DOHH2 (cell line): ENCODE measurements at regions not wholly inside any gene's neighbourhood (a gene's known extent, or its start where the extent isn't known, plus 50 kb on each side); places are given as distances from the start of the nearest gene placed in this dataset.

ENCODE experiments used
- H3F3A ChIP-seq: fragments of 200-600 bp; sonication (generic), shearing (Covaris generic); 2 replicates; pipeline ENCODE4 v1.6.0; 2016; ENCODE audit warnings: antibody characterized with exemption, mild to moderate bottlenecking; ENCODE audit not compliant: control insufficient read depth, insufficient read depth
- H3K27ac ChIP-seq: fragments of 200-600 bp; sonication (generic); 2 replicates; pipeline ENCODE4 v1.5.1; 2014; ENCODE audit warnings: low read depth, mild to moderate bottlenecking, low read length, moderate library complexity
- H3K27me3 ChIP-seq: fragments of 200-600 bp; sonication (generic); 2 replicates; pipeline ENCODE4 v1.6.1; 2014; ENCODE audit warnings: mild to moderate bottlenecking, low read length, mixed read lengths; ENCODE audit not compliant: control insufficient read depth
- H3K36me3 ChIP-seq: fragments of 200-600 bp; sonication (generic); 2 replicates; pipeline ENCODE4 v1.6.1; 2014; ENCODE audit warnings: mild to moderate bottlenecking, low read length, moderate library complexity, mixed read lengths; ENCODE audit not compliant: control insufficient read depth
- H3K4me1 ChIP-seq: fragments of 200-600 bp; sonication (generic); 2 replicates; pipeline ENCODE4 v1.6.1; 2014; ENCODE audit warnings: mild to moderate bottlenecking, low read length, mixed read lengths; ENCODE audit not compliant: control insufficient read depth
- H3K4me2 ChIP-seq: fragments of 200-600 bp; sonication (generic); 2 replicates; pipeline ENCODE4 v1.6.0; 2014; ENCODE audit warnings: mild to moderate bottlenecking, low read length, moderate library complexity
- H3K4me3 ChIP-seq: fragments of 200-600 bp; sonication (generic); 2 replicates; pipeline ENCODE4 v1.5.1; 2014; ENCODE audit warnings: mild to moderate bottlenecking, low read length, mixed read lengths
- H3K79me2 ChIP-seq: fragments of 200-600 bp; sonication (generic); 2 replicates; pipeline ENCODE4 v1.6.1; 2014; ENCODE audit warnings: mild to moderate bottlenecking, low read length, mixed read lengths; ENCODE audit not compliant: control insufficient read depth
- H3K9me2 ChIP-seq: fragments of 200-600 bp; sonication (generic); replicated peaks from 2 replicates; pipeline ENCODE4 v1.6.1; 2014; ENCODE audit warnings: mild to moderate bottlenecking, low read length, mixed read lengths; ENCODE audit not compliant: control insufficient read depth
- H3K9me3 ChIP-seq: fragments of 200-600 bp; sonication (generic); 2 replicates; pipeline ENCODE4 v1.6.1; 2014; ENCODE audit warnings: antibody characterized with exemption, low read length, mixed read lengths; ENCODE audit not compliant: control insufficient read depth, insufficient read depth
- H4K20me1 ChIP-seq: fragments of 200-600 bp; sonication (generic); 2 replicates; pipeline ENCODE4 v1.6.0; 2014; ENCODE audit warnings: low read depth, mild to moderate bottlenecking, antibody characterized with exemption, low read length, moderate library complexity; ENCODE audit not compliant: control insufficient read depth, insufficient read depth
- CTCF ChIP-seq: fragments of 200-600 bp; sonication (generic); IDR thresholded peaks from one replicate; pipeline ENCODE4 v1.5.1; 2014; ENCODE audit warnings: antibody characterized with exemption, mild to moderate bottlenecking, low read depth, low read length; ENCODE audit not compliant: poor library complexity, severe bottlenecking
- EZH2phosphoT487 ChIP-seq: fragments of 200-600 bp; sonication (generic); IDR thresholded peaks from 2 replicates; pipeline ENCODE4 v1.6.1; 2017; ENCODE audit warnings: borderline replicate concordance, mild to moderate bottlenecking, antibody characterized with exemption, low read length, moderate library complexity, mixed read lengths

- TF ChIP-seq EZH2phosphoT487 (no peak), CTCF (no peak)
- Histone ChIP-seq H3F3A (no peaks in the 10 kb centered on the region), H3K4me3 (no peak overlapping the region), H3K9me3 (no peaks in the 10 kb centered on the region), H3K36me3 (no peaks in the 10 kb centered on the region), H3K4me2 (no peak overlapping the region), H3K27ac (no peak overlapping the region), H3K79me2 (no peaks in the 10 kb centered on the region), H4K20me1 (no peaks in the 10 kb centered on the region), H3K27me3 (no peaks in the 10 kb centered on the region), H3K9me2 (no peaks in the 10 kb centered on the region), H3K4me1 (no peaks in the 10 kb centered on the region)
Observed at GRCh38 chr13:23074075-23074828, 106.5 kb upstream of the SGCG start.

- H3K4me1 ChIP-seq, result no peaks in the 10 kb centered on the region
- no peaks in the 10 kb centered on the region for H3K27me3 ChIP-seq
- no peaks in the 10 kb centered on the region for H3K36me3 ChIP-seq
- H3K27ac ChIP-seq, result no peak overlapping the region
- TF ChIP-seq CTCF (no peak), EZH2phosphoT487 (no peak)
- no peaks in the 10 kb centered on the region for H3K9me3 ChIP-seq
- no peaks in the 10 kb centered on the region for H3F3A ChIP-seq
- no peak overlapping the region for H3K4me3 ChIP-seq
- H4K20me1 ChIP-seq, result no peaks in the 10 kb centered on the region
- H3K4me2 ChIP-seq, result no peak overlapping the region
- H3K9me2 ChIP-seq, result no peaks in the 10 kb centered on the region
- H3K79me2 ChIP-seq, result no peaks in the 10 kb centered on the region
Observed at GRCh38 chr13:23081220-23081619, 99.6 kb upstream of the SGCG start.

GRCh38 chr13:23081901-23082300 lies 98.9 kb upstream of the SGCG start:
- Histone ChIP-seq H3K4me3 (no peak overlapping the region), H3K9me2 (no peaks in the 10 kb centered on the region), H3K36me3 (no peaks in the 10 kb centered on the region), H3K4me2 (no peak overlapping the region), H3K9me3 (no peaks in the 10 kb centered on the region), H3F3A (no peaks in the 10 kb centered on the region), H3K27ac (no peak overlapping the region), H3K4me1 (no peaks in the 10 kb centered on the region), H3K79me2 (no peaks in the 10 kb centered on the region), H4K20me1 (no peaks in the 10 kb centered on the region), H3K27me3 (no peaks in the 10 kb centered on the region)
- TF ChIP-seq CTCF, result no peak
- no peak for TF ChIP-seq EZH2phosphoT487
